ENCODE measurements at regions not wholly inside any gene's neighbourhood (a gene's known extent, or its start where the extent isn't known, plus 50 kb on each side); places are given as distances from the start of the nearest gene placed in this dataset.

- Histone ChIP-seq H3K4me2 (ENCODE audit: insufficient read depth, insufficient read length, low read length) (no peak overlapping the region), H2BK120ac (ENCODE audit: low read depth, low read length, poor library complexity, severe bottlenecking) (no peak overlapping the region), H4K91ac (ENCODE audit: insufficient read length, low read depth, low read length) (no peak overlapping the region), H3K23me2 (ENCODE audit: insufficient read length, low read depth, low read length, poor library complexity, severe bottlenecking) (no peaks in the 10 kb centered on the region), H2AK5ac (ENCODE audit: insufficient read length, low read length) (no peak overlapping the region), H3K4ac (ENCODE audit: low read depth, low read length) (no peak overlapping the region), H2BK12ac (ENCODE audit: insufficient read length, low read depth, low read length) (no peak overlapping the region), H2BK15ac (ENCODE audit: low read depth, low read length) (no peak overlapping the region), H3K79me1 (ENCODE audit: insufficient read depth, low read depth, low read length, poor library complexity, severe bottlenecking) (no peaks in the 10 kb centered on the region), H2AFZ (ENCODE audit: low read length) (no peak overlapping the region), H4K5ac (ENCODE audit: insufficient read length, low read depth, low read length) (no peak overlapping the region), H3K14ac (ENCODE audit: insufficient read depth, low read length) (no peak overlapping the region), H3K23ac (ENCODE audit: insufficient read length, low read depth, low read length) (no peak overlapping the region), H4K20me1 (ENCODE audit: control insufficient read depth, insufficient read depth, insufficient read length) (no peaks in the 10 kb centered on the region), H3K18ac (ENCODE audit: insufficient read length, low read depth, low read length) (no peak overlapping the region), H3K79me2 (ENCODE audit: insufficient read depth, low read length) (no peaks in the 10 kb centered on the region), H3K27me3 (ENCODE audit: insufficient read depth, low read length) (no peaks in the 10 kb centered on the region), H4K8ac (replicated peaks; ENCODE audit: insufficient read length, low read depth, low read length) (no peak overlapping the region), H3K9ac (ENCODE audit: extremely low read depth, insufficient read length, low read length) (no peak overlapping the region), H2BK5ac (ENCODE audit: insufficient read length, low read length) (no peak overlapping the region), H3K27ac (ENCODE audit: insufficient read length, low read depth, low read length) (no peak overlapping the region), H3K9me3 (ENCODE audit: control insufficient read depth, low read depth, low read length) (no peaks in the 10 kb centered on the region), H3T11ph (ENCODE audit: low read length) (no peak overlapping the region), H3K4me1 (ENCODE audit: insufficient read depth, low read length) (no peaks in the 10 kb centered on the region), H2BK20ac (ENCODE audit: low read depth, low read length, poor library complexity, severe bottlenecking) (no peak overlapping the region), H3K56ac (ENCODE audit: insufficient read length, low read depth, low read length) (no peak overlapping the region)
- Mint-ChIP-seq H3K4me1 (peaks cover 4 to 8% of the 10 kb centered on the region in 2 experiments), H3K4me3 (no peak overlapping the region), H3K9me3 (no peaks in the 10 kb centered on the region), H3K27ac (peak overlapping the region in 1 of 3 experiments; percentile 45; a peak in 1 of 7 replicates), H3K36me3 (ENCODE audit: insufficient read depth in 1 of 3, low read depth in 3 of 3) (no peaks in the 10 kb centered on the region), H3K27me3 (ENCODE audit: low read depth) (no peaks in the 10 kb centered on the region)
- TF ChIP-seq, protein P1, sequence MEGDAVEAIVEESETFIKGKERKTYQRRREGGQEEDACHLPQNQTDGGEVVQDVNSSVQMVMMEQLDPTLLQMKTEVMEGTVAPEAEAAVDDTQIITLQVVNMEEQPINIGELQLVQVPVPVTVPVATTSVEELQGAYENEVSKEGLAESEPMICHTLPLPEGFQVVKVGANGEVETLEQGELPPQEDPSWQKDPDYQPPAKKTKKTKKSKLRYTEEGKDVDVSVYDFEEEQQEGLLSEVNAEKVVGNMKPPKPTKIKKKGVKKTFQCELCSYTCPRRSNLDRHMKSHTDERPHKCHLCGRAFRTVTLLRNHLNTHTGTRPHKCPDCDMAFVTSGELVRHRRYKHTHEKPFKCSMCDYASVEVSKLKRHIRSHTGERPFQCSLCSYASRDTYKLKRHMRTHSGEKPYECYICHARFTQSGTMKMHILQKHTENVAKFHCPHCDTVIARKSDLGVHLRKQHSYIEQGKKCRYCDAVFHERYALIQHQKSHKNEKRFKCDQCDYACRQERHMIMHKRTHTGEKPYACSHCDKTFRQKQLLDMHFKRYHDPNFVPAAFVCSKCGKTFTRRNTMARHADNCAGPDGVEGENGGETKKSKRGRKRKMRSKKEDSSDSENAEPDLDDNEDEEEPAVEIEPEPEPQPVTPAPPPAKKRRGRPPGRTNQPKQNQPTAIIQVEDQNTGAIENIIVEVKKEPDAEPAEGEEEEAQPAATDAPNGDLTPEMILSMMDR (conservative IDR thresholded peaks at IDR 0.05): no peak
- WGBS (ENCODE audit: extremely low coverage, insufficient read length, low lambda C conversion rate): no CpG with 5 or more reads among the region's 5 CpGs
- DNase-seq: no peak
Observed at GRCh38 chr7:124489082-124489819, 276.3 kb downstream of the GPR37 start.

Measured in H9 (cell line).